Endothelial cell of hepatic sinusoid (primary cell): ENCODE measurements at regions not wholly inside any gene's neighbourhood (a gene's known extent, or its start where the extent isn't known, plus 50 kb on each side); places are given as distances from the start of the nearest gene placed in this dataset.

Source experiments
- in situ Hi-C: cut with HindIII; loops from 2 replicates; pipeline ENCODE4 v1.10.0; 2017; ENCODE audit warnings: low sequenced_read_pairs

GRCh38 chr9:97359147-97359546 is 51.7 kb downstream of the CCDC180 start:
- in situ Hi-C loops, result loop anchor here (5.0 kb wide), 1 partner anchor 37 kb away; no protein-coding TSS in a partner anchor
